T-helper 1 cell treated with Interleukin-12 subunit alpha and Interleukin-12 subunit beta and Interleukin-4 antibody, amounts not matched to agents 30 ng/mL and 1 ng/mL, for 36 hours (primary cell): ENCODE measurements at regions not wholly inside any gene's neighbourhood (a gene's known extent, or its start where the extent isn't known, plus 50 kb on each side); places are given as distances from the start of the nearest gene placed in this dataset.

Source experiments
- intact Hi-C: fragments of 100-400 bp; cut with micrococcal nuclease; formaldehyde crosslinking; loops from one replicate; pipeline ENCODE4 v1.15.1; 2024

DNA sequence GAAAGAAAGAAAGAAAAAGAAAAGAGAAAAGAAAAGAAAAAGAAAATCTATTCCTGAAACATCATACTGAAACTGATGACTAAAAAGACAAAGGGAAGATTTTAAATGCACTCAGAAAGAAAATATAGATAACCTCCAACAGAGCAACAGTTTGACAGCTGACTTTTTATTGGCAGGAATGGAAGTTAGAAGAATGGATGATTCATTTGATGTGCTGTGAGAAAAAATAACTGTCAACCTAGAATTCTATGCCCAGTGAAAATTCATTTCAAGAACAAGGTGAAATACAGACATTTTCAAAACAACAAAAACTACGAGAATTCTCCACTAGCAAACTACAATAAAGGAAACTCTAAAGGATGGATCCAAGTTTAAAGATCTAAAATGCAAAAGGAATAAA lies 50.5 kb upstream of the HSPA12A start:
- intact Hi-C loops: no loop called here

DNA sequence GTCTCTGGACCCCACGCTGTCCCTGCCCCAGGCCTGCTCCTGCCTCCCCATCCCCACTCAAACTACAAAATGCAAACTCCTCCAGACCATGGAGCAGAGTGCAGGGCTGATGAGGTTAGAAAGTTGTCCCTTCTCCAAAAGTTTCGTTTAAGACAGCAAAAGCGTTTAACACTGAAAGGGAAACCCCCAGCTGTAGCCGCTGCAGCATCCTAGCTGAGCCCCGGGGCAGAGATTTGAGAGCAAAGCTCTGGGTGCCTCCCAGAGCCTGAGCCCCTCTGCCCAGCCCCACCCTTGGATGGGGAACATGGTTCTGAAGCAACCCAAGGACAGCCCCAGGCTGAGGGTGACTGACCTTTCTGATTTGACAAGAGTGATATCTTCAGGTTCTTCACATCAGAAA lies 52.8 kb upstream of the ENO4 start:
- intact Hi-C loops: no loop called here

DNA sequence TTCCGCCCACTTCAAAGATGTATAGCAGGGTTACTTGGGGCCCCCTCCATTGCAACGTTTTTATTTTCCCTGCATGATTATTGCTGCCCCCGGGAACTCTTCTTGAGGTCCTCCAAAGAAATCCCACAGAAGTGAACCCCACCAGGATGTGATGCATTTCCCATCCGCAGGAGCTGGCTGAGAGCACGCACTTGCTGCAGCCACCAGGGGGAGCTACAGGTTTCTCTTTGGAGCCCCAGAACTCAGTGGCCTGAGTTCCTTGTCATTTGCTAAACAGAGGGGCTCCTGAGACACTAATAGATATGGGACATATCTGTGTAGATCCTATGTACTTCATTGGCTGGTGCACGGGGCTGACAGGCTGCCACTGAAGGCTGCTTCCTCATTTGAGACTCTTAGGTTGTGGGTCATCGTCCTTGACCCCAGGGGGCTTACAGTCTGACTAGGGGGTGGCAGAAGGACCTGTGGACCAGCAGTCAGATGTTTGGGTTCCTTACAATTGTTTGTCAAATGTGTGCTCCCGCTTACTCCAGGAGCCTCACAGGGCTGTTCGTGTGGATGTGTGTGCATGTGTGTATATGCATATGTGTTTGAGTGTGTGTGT lies 52.3 kb upstream of the ENO4 start:
- intact Hi-C loops: loop anchor here (1.0 kb wide), 1 partner anchor 378 kb away; no protein-coding TSS in a partner anchor

DNA sequence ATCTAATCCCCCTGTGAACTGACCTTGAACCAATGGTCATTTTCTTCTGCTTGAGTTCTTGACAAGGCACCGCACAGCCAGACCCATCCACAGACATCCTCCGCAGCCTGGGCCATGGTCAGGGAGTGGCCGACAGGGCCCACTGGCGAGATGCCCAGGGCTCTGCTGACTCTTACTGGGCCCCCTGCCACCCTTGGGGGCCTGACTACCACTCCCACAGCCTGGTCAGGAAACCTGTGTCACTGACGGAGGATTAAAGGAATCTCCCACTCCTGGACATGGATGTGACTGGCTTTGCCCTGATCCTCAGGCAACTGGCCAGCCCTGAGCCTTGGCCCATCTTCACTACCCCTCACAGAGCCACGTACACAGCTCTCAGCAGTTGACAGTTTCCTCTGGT lies 50.4 kb upstream of the ENO4 start:
- intact Hi-C loops: no loop called here
